Activated CD4-positive, alpha-beta memory T cell treated with anti-CD3 and anti-CD28 coated beads, Interleukin-2, amount 10 ng/mL, durations not matched to agents 7 days and 5 days (primary cell): ENCODE measurements at regions not wholly inside any gene's neighbourhood (a gene's known extent, or its start where the extent isn't known, plus 50 kb on each side); places are given as distances from the start of the nearest gene placed in this dataset.

Source experiments
- CTCF ChIA-PET: fragments of 350-600 bp; sonication (Branson Sonifier 250); formaldehyde crosslinking; loops from one replicate; lab custom pipeline; 2021; ENCODE audit warnings: antibody characterized with exemption, inconsistent platforms; lab: Charles Lee
- POLR2A ChIA-PET: fragments of 350-600 bp; sonication (Branson Sonifier 250); formaldehyde crosslinking; loops from one replicate; lab custom pipeline; 2021; ENCODE audit warnings: antibody characterized with exemption; lab: Charles Lee
- DNase-seq: peaks from one replicate; pipeline ENCODE4 v3.0.0-alpha.2; 2020
- H3K27ac Mint-ChIP-seq: one replicate; pipeline ENCODE4 v1.8.0; 2021; ENCODE audit warnings: mild to moderate bottlenecking, mixed read lengths
- H3K27me3 Mint-ChIP-seq: one replicate; pipeline ENCODE4 v1.8.0; 2021; ENCODE audit warnings: mixed read lengths
- H3K36me3 Mint-ChIP-seq: one replicate; pipeline ENCODE4 v1.8.0; 2021; ENCODE audit warnings: low read depth, mixed read lengths
- H3K4me1 Mint-ChIP-seq: one replicate; pipeline ENCODE4 v1.8.0; 2021; ENCODE audit warnings: mixed read lengths
- H3K4me3 Mint-ChIP-seq: one replicate; pipeline ENCODE4 v1.8.0; 2021; ENCODE audit warnings: mild to moderate bottlenecking, mixed read lengths
- H3K9me3 Mint-ChIP-seq: one replicate; pipeline ENCODE4 v1.8.0; 2021; ENCODE audit warnings: mixed read lengths

DNA sequence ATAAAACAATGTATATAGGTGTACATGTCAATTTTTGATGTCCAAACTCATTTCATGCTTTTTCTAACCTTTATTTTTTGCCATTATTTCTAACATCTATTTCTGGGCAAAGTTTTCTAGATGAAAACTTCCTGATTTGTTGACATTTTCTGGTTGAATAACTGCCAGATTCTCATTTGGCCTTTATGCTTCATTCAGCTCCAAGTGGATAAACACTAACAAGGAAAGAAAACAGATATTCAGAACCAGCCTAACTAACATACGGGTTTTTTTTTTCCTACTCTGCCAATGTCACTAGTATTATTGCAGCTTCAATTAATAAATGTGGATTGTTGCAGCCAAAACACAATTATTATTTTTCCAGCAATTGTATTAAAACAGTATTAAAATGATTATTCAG, 50.9 kb upstream of the RAP1GDS1 start:
- H3K27me3 Mint-ChIP-seq: peaks cover 5% of the 10 kb centered on the region
- no peak overlapping the region for H3K27ac Mint-ChIP-seq
- H3K4me1 Mint-ChIP-seq: no peaks in the 10 kb centered on the region
- no peak overlapping the region for H3K4me3 Mint-ChIP-seq
- no peaks in the 10 kb centered on the region for H3K9me3 Mint-ChIP-seq
- DNase-seq: no peak
- no peaks in the 10 kb centered on the region for H3K36me3 Mint-ChIP-seq
- ChIA-PET CTCF (no interaction called here), POLR2A (interaction anchor here (0.7 kb wide), 1 partner anchor 34 kb away, joined by 3 read pairs; no protein-coding TSS in a partner anchor)

DNA sequence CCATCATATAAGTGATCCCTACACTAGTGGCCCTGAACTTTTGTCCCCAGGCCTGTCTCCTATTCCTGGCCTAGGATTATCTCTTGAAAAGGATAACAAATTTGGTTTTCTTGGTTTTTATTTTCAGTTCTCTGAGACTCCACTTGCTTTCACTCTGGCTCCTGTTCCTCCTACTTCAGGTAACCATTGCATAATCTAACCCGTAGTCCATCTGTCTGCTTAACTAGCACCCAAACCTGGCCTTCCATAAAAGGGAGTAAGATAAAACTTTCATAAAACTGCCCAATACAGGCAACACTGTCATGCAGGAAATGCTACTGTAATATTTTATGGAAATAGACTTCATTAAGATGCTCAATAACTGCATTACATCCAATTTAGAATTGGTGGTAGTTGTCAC, 52.1 kb upstream of the RAP1GDS1 start:
- Mint-ChIP-seq H3K27ac (no peak overlapping the region), H3K36me3 (no peaks in the 10 kb centered on the region), H3K4me3 (no peak overlapping the region), H3K9me3 (no peaks in the 10 kb centered on the region), H3K4me1 (no peaks in the 10 kb centered on the region), H3K27me3 (peaks cover 3% of the 10 kb centered on the region)
- ChIA-PET POLR2A (no interaction called here), CTCF (no interaction called here)
- no peak for DNase-seq

DNA sequence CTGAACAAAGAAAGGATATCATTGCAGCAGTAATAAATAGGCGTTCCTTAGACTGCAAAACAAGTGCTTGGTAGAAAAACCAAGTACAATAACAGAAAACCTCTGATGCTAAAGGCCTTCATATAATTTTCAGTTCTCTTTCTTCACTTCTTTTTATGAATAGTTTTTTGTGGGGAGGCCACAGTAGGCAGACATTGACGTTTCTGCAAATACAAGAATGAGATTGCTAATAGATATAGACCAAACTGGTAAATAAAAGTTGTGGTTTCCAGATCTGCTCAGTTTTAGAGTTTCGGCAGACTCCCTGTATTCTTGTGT, 57.0 kb upstream of the RAP1GDS1 start:
- H3K4me3 Mint-ChIP-seq: no peak overlapping the region
- no peak for DNase-seq
- H3K4me1 Mint-ChIP-seq: peaks cover 9% of the 10 kb centered on the region
- no peaks in the 10 kb centered on the region for H3K36me3 Mint-ChIP-seq
- ChIA-PET CTCF (interaction anchor here (0.7 kb wide), 1 partner anchor 631 kb away, joined by 4 read pairs; no protein-coding TSS in a partner anchor), POLR2A (no interaction called here)
- H3K27ac Mint-ChIP-seq: no peak overlapping the region
- H3K9me3 Mint-ChIP-seq: peaks cover 9% of the 10 kb centered on the region
- H3K27me3 Mint-ChIP-seq: peaks cover 3% of the 10 kb centered on the region

DNA sequence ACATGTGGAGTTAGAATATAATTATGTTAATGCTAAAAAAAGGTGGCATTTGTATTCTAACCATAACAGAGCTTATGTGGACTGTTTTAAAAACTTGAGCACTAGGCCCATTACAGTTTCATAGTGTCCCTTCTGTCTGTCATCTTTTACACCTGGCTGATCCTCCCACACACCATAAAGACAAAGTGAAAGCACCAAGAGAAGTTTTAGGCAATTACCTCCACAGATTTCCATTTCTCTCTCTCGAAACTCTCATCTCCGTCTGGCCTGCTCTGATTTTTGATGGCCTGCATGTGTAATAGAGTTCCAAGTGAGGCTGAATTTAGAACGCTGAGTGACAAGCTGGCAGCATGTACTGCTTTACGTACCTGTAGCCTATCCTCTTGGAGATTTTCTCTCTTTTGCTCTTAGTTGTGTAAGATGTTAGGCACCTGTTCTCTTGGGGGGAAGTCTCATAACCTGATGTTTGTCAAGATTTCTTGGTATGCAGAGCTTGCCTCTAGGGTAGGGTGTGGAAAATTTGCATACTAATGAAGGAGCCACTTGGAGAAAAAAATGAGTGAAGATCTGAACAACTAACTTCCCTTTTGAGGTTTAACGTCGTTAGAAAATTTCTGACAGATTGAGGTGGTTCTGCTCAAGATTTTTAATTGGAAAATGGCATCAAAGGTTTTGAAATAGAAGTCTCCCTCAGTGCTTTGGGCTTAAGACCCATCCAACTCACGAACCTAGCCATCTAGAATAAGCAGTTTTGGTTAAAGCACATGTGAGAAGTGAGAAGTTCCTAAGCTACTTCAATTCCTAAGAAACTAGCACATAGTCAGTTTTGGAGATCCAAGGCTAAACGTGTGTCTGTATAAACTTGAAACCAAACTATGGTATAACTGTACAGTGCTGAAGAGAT, 57.6 kb upstream of the RAP1GDS1 start:
- Mint-ChIP-seq H3K36me3 (no peaks in the 10 kb centered on the region), H3K9me3 (peaks cover 9% of the 10 kb centered on the region), H3K27me3 (peaks cover 3% of the 10 kb centered on the region), H3K4me1 (peaks cover 9% of the 10 kb centered on the region), H3K27ac (no peak overlapping the region), H3K4me3 (no peak overlapping the region)
- no peak for DNase-seq
- ChIA-PET CTCF (no interaction called here), POLR2A (no interaction called here)

DNA sequence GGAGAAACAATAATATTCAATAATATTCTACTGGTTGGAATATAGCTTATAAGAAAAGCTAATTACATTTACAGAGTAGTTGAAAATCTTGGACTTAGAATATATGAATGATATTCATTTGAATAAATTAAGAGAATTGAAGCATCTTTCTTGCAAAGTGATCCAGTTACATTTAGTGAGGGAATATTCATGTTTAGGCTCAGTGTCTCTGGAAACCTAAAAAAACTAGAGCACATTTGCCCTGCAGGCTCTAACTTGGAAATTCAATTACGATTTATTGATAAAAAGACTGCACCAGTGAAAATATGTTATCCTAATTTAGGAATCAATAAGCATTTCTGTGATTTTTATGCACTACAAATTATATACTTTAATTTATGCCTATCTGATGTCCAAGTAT, 58.3 kb upstream of the RAP1GDS1 start:
- Mint-ChIP-seq H3K36me3 (no peaks in the 10 kb centered on the region), H3K4me1 (peaks cover 9% of the 10 kb centered on the region), H3K27me3 (peaks cover 3% of the 10 kb centered on the region), H3K9me3 (peaks cover 12% of the 10 kb centered on the region), H3K4me3 (no peak overlapping the region), H3K27ac (no peak overlapping the region)
- ChIA-PET CTCF (no interaction called here), POLR2A (no interaction called here)
- DNase-seq: no peak

- DNase-seq: no peak
- ChIA-PET CTCF (no interaction called here), POLR2A (no interaction called here)
- Mint-ChIP-seq H3K4me1 (peaks cover 9% of the 10 kb centered on the region), H3K9me3 (peaks cover 21% of the 10 kb centered on the region), H3K4me3 (no peak overlapping the region), H3K27me3 (no peaks in the 10 kb centered on the region), H3K36me3 (no peaks in the 10 kb centered on the region), H3K27ac (no peak overlapping the region)
Observed at GRCh38 chr4:98199247-98199646, 56.0 kb upstream of the STPG2 start.

- no peak for DNase-seq
- Mint-ChIP-seq H3K9me3 (peaks cover 24% of the 10 kb centered on the region), H3K27me3 (no peaks in the 10 kb centered on the region), H3K36me3 (no peaks in the 10 kb centered on the region), H3K4me3 (no peak overlapping the region), H3K27ac (no peak overlapping the region), H3K4me1 (no peaks in the 10 kb centered on the region)
- ChIA-PET POLR2A (no interaction called here), CTCF (interaction anchor here (1.4 kb wide), 1 partner anchor 12 kb away, joined by 4 read pairs; no protein-coding TSS in a partner anchor)
Observed at GRCh38 chr4:98195005-98195404, 51.7 kb upstream of the STPG2 start.

- no peaks in the 10 kb centered on the region for H3K4me1 Mint-ChIP-seq
- ChIA-PET CTCF (no interaction called here), POLR2A (no interaction called here)
- DNase-seq: no peak
- peaks cover 23% of the 10 kb centered on the region for H3K9me3 Mint-ChIP-seq
- no peak overlapping the region for H3K4me3 Mint-ChIP-seq
- no peaks in the 10 kb centered on the region for H3K27me3 Mint-ChIP-seq
- H3K36me3 Mint-ChIP-seq: no peaks in the 10 kb centered on the region
- H3K27ac Mint-ChIP-seq: no peak overlapping the region
Observed at GRCh38 chr4:98193459-98194105, 50.3 kb upstream of the STPG2 start.
